ENCODE measurements at regions not wholly inside any gene's neighbourhood (a gene's known extent, or its start where the extent isn't known, plus 50 kb on each side); places are given as distances from the start of the nearest gene placed in this dataset.

- Mint-ChIP-seq H3K4me3 (ENCODE audit: unreplicated experiment) (no peak overlapping the region), H3K27ac (ENCODE audit: low read depth, unreplicated experiment) (no peak overlapping the region), H3K36me3 (ENCODE audit: insufficient read depth, unreplicated experiment) (no peaks in the 10 kb centered on the region), H3K4me1 (ENCODE audit: insufficient read depth, unreplicated experiment) (no peaks in the 10 kb centered on the region), H3K9me3 (ENCODE audit: unreplicated experiment) (no peaks in the 10 kb centered on the region), H3K27me3 (ENCODE audit: insufficient read depth, unreplicated experiment) (no peaks in the 10 kb centered on the region)
- intact Hi-C loops (cut with micrococcal nuclease) = no loop called here
- DNase-seq (ENCODE audit: unreplicated experiment) = no peak
- POLR2A ChIA-PET = no interaction called here
- CTCF ChIA-PET = no interaction called here
- TF ChIP-seq CTCF (IDR thresholded peaks at IDR 0.05; ENCODE audit: unreplicated experiment) = no peak
- no TSS peak for BruUV-seq (replicated peaks)
Observed at GRCh38 chr2:147519178-147519577, 325.7 kb upstream of the ACVR2A start.

- H3K36me3 Mint-ChIP-seq (ENCODE audit: insufficient read depth, unreplicated experiment) = no peaks in the 10 kb centered on the region
- BruUV-seq (replicated peaks) = no TSS peak
- ChIA-PET POLR2A (interaction anchor here (0.7 kb wide), 1 partner anchor 123 kb away, joined by 3 read pairs; no protein-coding TSS in a partner anchor), CTCF (interaction anchor here (0.6 to 0.7 kb wide), 2 partner anchors 8 to 128 kb away, joined by 3 to 4 read pairs; no protein-coding TSS in a partner anchor)
- no peak overlapping the region for H3K4me3 Mint-ChIP-seq (ENCODE audit: unreplicated experiment)
- no peaks in the 10 kb centered on the region for H3K27me3 Mint-ChIP-seq (ENCODE audit: insufficient read depth, unreplicated experiment)
- TF ChIP-seq CTCF (IDR thresholded peaks at IDR 0.05; ENCODE audit: unreplicated experiment) = no peak
- H3K9me3 Mint-ChIP-seq (ENCODE audit: unreplicated experiment) = no peaks in the 10 kb centered on the region
- H3K27ac Mint-ChIP-seq (ENCODE audit: low read depth, unreplicated experiment) = no peak overlapping the region
- DNase-seq (ENCODE audit: unreplicated experiment) = no peak
- no peaks in the 10 kb centered on the region for H3K4me1 Mint-ChIP-seq (ENCODE audit: insufficient read depth, unreplicated experiment)
- intact Hi-C loops (cut with micrococcal nuclease) = no loop called here
Observed at GRCh38 chr2:147515213-147515612, 329.6 kb upstream of the ACVR2A start.

GRCh38 chr2:147512206-147512605, 332.6 kb upstream of the ACVR2A start:
- Mint-ChIP-seq H3K9me3 (ENCODE audit: unreplicated experiment) (no peaks in the 10 kb centered on the region), H3K4me3 (ENCODE audit: unreplicated experiment) (no peak overlapping the region), H3K27me3 (ENCODE audit: insufficient read depth, unreplicated experiment) (no peaks in the 10 kb centered on the region), H3K36me3 (ENCODE audit: insufficient read depth, unreplicated experiment) (no peaks in the 10 kb centered on the region), H3K27ac (ENCODE audit: low read depth, unreplicated experiment) (no peak overlapping the region), H3K4me1 (ENCODE audit: insufficient read depth, unreplicated experiment) (no peaks in the 10 kb centered on the region)
- no peak for DNase-seq (ENCODE audit: unreplicated experiment)
- CTCF ChIA-PET = no interaction called here
- no peak for TF ChIP-seq CTCF (IDR thresholded peaks at IDR 0.05; ENCODE audit: unreplicated experiment)
- intact Hi-C loops (cut with micrococcal nuclease) = no loop called here
- no TSS peak for BruUV-seq (replicated peaks)
- POLR2A ChIA-PET = no interaction called here

- no peak overlapping the region for H3K27ac Mint-ChIP-seq (ENCODE audit: low read depth, unreplicated experiment)
- intact Hi-C loops (cut with micrococcal nuclease) = no loop called here
- H3K36me3 Mint-ChIP-seq (ENCODE audit: insufficient read depth, unreplicated experiment) = no peaks in the 10 kb centered on the region
- H3K4me1 Mint-ChIP-seq (ENCODE audit: insufficient read depth, unreplicated experiment) = no peaks in the 10 kb centered on the region
- ChIA-PET POLR2A (interaction anchor here (0.8 kb wide), 1 partner anchor 13 kb away, joined by 3 read pairs; no protein-coding TSS in a partner anchor), CTCF (no interaction called here)
- H3K27me3 Mint-ChIP-seq (ENCODE audit: insufficient read depth, unreplicated experiment) = no peaks in the 10 kb centered on the region
- no peak overlapping the region for H3K4me3 Mint-ChIP-seq (ENCODE audit: unreplicated experiment)
- no TSS peak for BruUV-seq (replicated peaks)
- H3K9me3 Mint-ChIP-seq (ENCODE audit: unreplicated experiment) = no peaks in the 10 kb centered on the region
- TF ChIP-seq CTCF (IDR thresholded peaks at IDR 0.05; ENCODE audit: unreplicated experiment) = no peak
- DNase-seq (ENCODE audit: unreplicated experiment) = no peak
Observed at GRCh38 chr2:147511491-147511948, 333.3 kb upstream of the ACVR2A start.

Data from MCF 10A (cell line).